Jurkat, Clone E6-1 (cell line): ENCODE measurements at regions not wholly inside any gene's neighbourhood (a gene's known extent, or its start where the extent isn't known, plus 50 kb on each side); places are given as distances from the start of the nearest gene placed in this dataset.
"Not testable (repeated sequence)": the region's sequence is repeated elsewhere in the genome, so short reads cannot be mapped to it uniquely, and the experiment has no call there.

Experiments used
- DNase-seq: peaks from one replicate; pipeline ENCODE4 v3.0.0-alpha.2; 2011; ENCODE audit warnings: low read depth, low spot score
- H3K4me3 ChIP-seq: 2 replicates; pipeline ENCODE4 v1.5.1; 2011; ENCODE audit warnings: mild to moderate bottlenecking, low read length, control low read depth, moderate library complexity

- no peak overlapping the region for H3K4me3 ChIP-seq
- DNase-seq, result no peak
Measured at GRCh38 chr20:40875116-40876085, 153.2 kb upstream of the TOP1 start.

DNA sequence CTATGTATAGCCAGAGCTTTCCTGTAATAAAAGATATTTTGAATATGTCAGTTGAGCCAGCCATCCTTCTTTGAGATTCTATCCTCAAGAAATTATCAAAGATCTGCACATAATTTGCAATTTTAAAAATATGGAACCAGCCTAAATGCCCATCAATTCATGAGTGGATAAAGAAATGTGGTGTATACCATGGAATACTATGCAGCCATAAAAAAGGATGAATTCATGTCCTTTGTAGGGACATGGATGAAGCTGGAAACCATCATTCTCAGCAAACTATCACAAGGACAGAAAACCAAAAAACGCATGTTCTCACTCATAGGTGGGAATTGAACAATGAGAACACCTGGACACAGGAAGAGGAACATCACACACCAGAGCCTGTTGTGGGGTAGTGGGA, 150.5 kb upstream of the TOP1 start:
- DNase-seq, H3K4me3 ChIP-seq: not testable (repeated sequence)

- no peak overlapping the region for H3K4me3 ChIP-seq
- peak; percentile 71 for DNase-seq
Measured at GRCh38 chr20:40880063-40880728, 148.4 kb upstream of the TOP1 start.

GRCh38 chr20:40880729-40881109, 147.9 kb upstream of the TOP1 start:
- DNase-seq, result peak; percentile 59

GRCh38 chr20:40882152-40882551, 146.5 kb upstream of the TOP1 start:
- peak; percentile 97 for DNase-seq

More at GRCh38 chr20:40880729-40881109, 147.9 kb upstream of the TOP1 start:
- H3K4me3 ChIP-seq, result no peak overlapping the region

GRCh38 chr20:40883097-40883496, 145.5 kb upstream of the TOP1 start:
- no peak for DNase-seq
- H3K4me3 ChIP-seq, result no peak overlapping the region

More at GRCh38 chr20:40882152-40882551, 146.5 kb upstream of the TOP1 start:
- peak overlapping the region; percentile 38 for H3K4me3 ChIP-seq

DNA sequence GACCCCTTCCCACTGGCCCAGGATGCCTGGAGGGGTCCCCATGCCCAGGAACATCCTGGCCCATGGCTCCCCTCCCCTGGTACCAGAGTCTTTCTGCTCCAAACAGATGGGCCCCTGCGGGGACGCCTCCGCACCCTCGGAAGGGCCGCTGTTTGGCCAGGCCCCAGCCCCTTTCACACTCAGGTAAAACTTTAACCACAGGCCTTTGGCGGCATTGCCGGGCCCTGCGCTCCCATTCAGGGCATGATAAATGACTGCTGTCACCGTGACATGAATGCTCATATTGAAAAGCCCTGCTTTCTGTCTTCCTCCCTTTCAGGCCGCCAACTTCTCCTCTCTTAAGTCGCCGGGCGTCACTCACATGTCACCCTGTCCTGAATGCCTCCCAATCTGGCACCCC, 141.5 kb upstream of the TOP1 start:
- no peak overlapping the region for H3K4me3 ChIP-seq
- DNase-seq, result no peak

DNA sequence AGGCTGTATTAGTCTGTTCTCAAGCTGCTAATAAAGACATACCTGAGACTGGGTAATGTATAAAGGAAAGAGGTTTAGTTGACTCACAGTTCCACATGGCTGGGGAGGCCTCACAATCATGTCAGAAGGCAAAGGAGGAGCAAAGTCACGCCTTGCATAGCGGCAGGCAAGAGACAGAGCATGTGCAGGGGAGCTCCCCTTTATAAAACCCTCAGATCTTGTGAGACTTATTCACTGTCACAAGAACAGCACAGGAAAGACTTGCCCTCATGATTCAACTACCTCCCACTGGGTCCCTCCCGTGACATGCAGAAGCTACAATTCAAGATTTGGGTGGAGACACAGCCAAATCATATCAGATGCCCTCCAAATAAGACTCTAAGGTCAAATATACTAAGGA, 139.4 kb upstream of the TOP1 start:
- not testable (repeated sequence) for DNase-seq, H3K4me3 ChIP-seq

- DNase-seq, result no peak
- H3K4me3 ChIP-seq, result no peak overlapping the region
Measured at GRCh38 chr20:40890181-40890580, 138.4 kb upstream of the TOP1 start.

DNA sequence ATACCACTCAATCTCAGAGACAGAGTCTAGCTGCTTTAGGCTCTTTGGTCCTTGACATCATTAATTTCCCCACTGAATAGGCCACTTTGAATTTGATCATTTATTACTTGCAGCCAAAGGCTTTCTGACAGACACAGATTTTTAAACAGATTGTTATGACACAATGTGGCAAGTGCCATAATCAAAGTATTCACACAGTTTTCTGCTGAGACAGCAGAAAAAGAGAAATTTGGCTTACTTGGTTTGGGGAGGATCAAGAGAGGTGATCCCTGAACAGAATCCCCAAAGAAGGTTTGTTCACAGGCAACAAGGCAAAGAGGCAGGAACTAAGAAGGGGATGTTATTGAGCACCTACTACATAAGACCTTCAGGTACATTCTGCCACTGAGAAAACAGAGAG, 138.0 kb upstream of the TOP1 start:
- H3K4me3 ChIP-seq, result no peak overlapping the region
- DNase-seq, result no peak

DNA sequence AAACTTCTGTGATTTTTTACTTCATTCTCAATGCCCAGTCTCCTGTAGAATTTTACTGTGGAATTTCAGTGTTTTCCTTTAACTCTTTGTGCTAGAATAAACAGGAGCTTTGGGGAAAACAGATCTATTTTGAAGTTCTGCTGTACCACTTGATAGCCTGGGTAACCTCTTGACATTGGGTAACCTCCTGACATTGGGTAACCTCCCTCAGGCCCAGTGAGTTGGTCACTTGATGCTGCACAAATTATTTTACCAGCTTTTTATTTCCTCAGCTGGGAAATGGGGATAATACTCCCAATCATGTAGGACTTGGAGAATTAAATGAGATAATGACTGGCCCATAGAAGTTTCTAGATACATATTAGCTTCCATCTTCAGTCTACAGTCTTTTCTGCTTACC, 137.3 kb upstream of the TOP1 start:
- no peak for DNase-seq
- H3K4me3 ChIP-seq, result no peak overlapping the region

GRCh38 chr20:40892642-40893041, 136.0 kb upstream of the TOP1 start:
- DNase-seq, result no peak

DNA sequence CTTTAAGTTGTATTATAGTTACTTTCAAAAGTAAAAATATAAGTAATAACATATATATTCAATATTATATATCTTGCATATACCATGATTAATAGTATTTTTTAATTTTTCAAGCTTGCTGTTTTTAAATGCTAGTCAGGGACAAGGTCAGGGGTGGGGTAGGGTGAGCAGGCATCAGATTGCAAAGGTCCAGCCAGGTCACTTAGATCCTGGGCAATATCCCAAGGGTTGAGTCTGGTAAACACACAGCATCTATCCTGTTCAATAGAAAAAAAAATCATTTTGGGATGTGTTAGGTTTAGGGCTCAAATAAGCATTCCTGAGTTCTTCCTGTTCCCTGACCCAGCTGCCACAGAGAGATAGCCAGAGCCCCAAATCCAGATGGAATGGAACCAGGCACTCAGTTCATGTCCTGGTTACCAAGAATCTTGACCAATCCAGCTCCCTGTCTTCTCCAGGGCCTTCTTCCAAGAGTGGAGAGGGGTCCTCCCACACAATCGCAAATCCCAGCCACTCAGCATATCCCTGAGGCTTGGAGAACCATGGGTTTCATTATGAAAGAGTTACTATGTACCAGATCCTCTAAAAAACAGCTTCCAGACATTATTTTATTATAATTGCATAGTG, 134.9 kb upstream of the TOP1 start:
- no peak for DNase-seq
- no peak overlapping the region for H3K4me3 ChIP-seq

More at GRCh38 chr20:40892642-40893041, 136.0 kb upstream of the TOP1 start:
- H3K4me3 ChIP-seq, result no peak overlapping the region

DNA sequence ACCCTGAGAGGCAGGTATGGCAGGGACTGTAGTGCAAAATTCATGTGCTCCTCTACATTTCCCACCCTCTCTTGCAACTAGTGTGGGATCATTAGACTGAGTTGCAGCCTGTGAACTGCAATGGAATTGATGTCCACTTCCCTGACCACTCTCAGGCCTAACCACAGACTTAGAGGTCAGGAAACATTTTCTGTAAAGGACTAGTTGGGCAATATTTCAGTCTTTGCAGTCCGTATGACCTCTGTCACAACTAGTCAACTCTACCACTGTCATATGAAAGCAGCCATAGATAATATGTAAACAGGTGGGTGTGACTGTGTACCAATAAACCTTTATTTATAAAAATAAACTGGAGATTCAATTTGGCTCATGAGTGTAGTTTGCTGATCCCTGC, 134.4 kb upstream of the TOP1 start:
- no peak for DNase-seq
- H3K4me3 ChIP-seq, result no peak overlapping the region

GRCh38 chr20:40895182-40895581, 133.4 kb upstream of the TOP1 start:
- no peak overlapping the region for H3K4me3 ChIP-seq
- DNase-seq, result no peak

DNA sequence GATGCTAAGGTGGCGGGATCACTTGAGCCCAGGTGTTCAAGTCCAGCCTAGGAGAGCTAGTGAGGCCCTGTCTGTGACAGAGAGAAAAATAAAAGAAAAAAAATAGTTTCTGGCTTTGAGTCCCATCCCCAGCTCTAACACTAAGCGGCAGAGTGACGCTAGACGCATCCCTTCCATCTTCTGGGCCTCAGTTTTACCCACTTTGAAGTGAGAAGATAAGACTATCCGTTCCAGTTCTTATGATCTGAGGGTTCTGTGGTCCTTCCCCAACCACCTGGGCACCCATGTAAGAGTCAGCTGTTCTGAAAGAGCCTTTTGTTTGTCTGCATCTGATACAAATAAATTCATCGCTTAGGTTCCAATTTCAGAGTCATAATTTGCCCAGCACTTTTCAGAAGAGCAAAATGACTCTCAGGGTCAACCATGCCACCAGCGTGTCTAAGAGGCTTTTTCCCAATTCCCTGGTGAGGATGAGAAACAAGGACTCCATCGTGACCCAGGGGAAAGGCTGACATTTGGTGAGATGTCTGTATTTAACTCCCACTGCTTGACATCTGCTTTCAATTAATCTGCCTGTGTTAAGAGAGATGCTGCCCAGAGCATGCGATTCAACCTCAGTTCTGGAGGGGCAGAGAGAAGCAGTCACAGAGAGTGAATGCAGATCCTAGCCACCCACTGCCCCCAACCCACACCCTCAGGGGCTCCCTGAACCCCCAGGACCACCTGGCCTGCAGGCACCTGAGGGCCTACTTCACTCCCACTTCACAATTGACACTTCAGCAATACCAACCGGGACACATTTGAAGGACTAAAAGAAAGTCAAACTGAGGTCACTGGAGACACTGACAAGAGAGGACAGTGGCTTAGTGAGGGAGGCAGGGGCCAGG, 131.6 kb upstream of the TOP1 start:
- H3K4me3 ChIP-seq, result no peak overlapping the region
- peak; percentile 61 for DNase-seq

DNA sequence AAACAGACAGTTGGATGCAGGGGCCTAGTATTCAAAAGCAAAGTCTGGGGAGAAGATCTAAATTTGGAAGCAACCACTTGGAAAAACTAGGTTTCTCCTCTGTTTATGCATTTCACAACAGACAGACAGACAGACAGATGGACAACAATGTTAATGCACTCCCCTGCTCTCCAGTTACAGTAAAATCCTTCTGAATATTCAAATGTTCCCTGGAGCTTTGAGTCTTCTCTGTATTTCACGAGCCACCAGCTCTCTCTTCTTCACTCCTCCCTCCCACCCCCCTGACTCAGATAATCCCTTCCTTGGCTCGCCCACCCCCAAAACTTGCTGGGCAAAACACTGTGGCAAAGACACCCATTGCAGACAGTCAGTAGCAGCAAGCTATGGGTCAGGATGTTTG, 129.3 kb upstream of the TOP1 start:
- H3K4me3 ChIP-seq, result no peak overlapping the region

DNA sequence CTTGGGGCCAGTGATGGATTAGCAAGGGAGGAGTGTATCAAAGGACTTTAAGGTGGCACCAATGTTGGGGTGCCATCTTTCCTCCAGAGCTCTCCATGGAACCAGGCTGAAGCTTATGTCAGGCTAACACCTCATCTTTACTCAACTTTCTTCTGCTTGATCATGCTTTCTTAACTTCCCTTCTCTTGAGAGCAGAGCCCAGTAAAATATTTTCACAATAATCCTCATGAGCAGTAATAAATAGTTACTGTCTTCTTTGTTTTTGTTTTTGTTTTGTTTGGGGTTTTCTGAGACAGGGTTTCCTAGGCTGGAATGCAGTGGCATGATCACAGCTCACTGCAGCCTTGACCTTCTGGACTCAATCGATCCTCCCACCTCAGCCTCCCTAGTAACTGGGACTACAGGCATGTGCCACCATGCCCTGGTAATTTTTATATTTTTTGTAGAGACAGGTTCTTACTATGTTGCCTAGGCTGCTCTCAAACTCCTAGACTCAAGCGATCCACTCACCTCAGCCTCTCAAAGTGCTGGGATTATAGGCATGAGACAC, 127.9 kb upstream of the TOP1 start:
- H3K4me3 ChIP-seq, result no peak overlapping the region
- no peak for DNase-seq

More for the DNA sequence above, 129.3 kb upstream of the TOP1 start:
- DNase-seq, result no peak

DNA sequence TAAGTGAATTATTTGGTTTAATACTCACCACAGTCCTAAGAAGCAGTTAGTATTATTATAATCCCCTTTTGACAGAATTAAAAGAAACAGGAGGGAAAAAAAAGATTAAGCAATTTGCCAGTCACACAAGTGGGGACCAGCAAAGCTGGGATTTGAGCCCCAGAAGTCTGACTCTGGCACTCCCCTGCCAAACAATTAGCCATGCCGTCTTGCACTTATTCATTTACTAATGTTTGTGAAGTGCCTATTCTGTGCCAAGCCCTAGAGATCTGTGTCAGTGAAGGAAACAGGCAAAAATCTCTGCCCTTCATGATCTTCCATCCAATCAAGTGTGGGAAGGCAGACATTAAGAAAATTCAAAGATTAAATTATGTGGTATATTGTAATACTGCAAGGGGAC, 126.0 kb upstream of the TOP1 start:
- H3K4me3 ChIP-seq, result no peak overlapping the region
- no peak for DNase-seq
